Muscle of arm (tissue), 1 donor: ENCODE measurements at regions not wholly inside any gene's neighbourhood (a gene's known extent, or its start where the extent isn't known, plus 50 kb on each side); places are given as distances from the start of the nearest gene placed in this dataset.
A peak's percentile ranks its signal among the peaks of the same experiment; 100 is the strongest.

Experiments
- DNase-seq: peaks from one replicate; pipeline ENCODE4 v3.0.0-alpha.2; 2013

DNA sequence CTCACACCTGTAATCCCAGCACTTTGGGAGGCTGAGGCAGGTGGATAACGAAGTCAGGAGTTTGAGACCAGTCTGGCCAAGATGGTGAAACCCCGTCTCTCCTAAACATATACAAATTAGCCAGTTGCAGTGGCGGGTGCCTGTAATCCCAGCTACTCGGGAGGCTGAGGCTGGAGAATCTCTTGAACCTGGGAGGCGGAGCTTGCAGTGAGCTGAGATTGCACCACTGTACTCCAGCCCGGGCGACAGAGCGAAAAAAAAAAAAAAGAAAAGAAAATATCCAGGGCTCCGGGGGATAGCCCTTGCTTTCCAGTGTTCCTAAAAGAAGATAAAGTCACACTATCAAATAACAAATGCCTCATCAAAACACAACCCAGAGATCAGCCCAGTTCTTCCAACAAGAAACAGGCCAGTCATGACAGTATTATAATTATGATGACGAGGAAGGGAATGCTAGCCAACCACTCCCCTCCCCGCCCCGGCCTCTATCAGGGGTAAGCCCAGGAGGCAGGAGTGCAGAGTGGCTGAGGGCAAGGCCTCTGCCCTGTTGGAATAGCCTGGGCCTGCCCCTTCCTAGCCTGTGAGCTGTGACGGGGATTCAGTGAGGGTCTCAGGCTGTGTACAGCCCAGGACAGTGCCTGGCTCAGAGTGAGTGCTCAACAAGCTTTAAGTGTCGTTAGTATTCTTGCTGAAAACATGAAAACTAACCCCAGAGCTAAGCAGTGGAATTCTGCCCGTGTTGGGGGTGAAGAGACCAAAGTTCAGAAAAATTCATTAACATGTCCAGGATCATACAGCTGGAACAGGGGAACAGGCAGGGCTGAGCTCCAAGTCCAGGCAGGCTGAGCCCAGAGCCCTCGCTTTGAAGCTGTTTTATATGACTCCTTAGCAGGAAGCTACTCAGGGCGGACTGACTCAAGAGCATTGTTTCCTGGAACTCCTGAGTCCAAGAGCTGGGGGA is 54.3 kb downstream of the FAM241B start:
- peak; percentile 68 for DNase-seq

DNA sequence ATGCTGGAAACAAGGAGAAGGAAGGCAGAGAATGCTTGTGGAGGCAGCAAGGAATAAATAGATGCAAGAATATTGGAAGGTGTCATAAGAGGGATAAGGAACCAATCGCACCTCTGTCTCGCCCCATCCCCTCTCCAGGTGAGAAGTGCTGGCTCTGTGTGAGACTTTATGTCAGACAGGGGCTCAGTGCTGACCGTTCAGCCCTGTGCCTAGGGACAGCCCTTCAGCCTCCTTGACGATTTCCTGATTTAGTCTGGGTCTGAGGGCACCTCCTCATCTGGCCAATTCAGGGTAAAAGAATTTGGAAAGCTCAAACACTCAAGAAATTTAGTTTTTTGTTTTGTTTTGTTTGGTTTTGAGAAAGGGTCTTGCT is 54.9 kb downstream of the FAM241B start:
- DNase-seq, result no peak

GRCh38 chr10:69685426-69685801 is 55.4 kb downstream of the FAM241B start:
- no peak for DNase-seq

GRCh38 chr10:69685802-69686585 is 55.9 kb downstream of the FAM241B start:
- DNase-seq, result peak; percentile 61

GRCh38 chr10:69686866-69687265 is 56.8 kb downstream of the FAM241B start:
- DNase-seq, result no peak

- no peak for DNase-seq
Measured at GRCh38 chr10:69687426-69687825, 57.4 kb downstream of the FAM241B start.

DNA sequence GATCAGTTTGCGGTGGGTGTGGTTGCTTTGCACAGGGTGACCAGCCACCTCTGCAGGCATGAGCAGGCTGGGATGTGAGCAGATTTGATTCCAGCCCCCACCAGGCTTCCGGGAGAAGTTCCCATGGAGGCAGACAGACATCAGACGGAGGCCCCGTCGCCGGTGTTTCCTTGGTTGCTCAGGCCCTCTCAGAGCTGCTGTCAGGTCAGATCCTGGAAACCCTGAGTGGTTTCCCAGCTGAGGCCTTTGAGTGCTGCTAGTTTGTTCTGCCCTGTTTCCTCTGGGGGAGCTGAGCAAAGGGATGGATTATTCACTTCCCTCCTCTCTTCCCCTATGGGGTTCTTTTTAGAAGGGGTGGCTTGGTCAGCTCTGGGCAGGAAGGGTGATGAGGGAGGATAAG is 62.2 kb downstream of the FAM241B start:
- DNase-seq, result no peak

GRCh38 chr10:69692891-69693290 is 62.8 kb downstream of the FAM241B start:
- DNase-seq, result no peak

DNA sequence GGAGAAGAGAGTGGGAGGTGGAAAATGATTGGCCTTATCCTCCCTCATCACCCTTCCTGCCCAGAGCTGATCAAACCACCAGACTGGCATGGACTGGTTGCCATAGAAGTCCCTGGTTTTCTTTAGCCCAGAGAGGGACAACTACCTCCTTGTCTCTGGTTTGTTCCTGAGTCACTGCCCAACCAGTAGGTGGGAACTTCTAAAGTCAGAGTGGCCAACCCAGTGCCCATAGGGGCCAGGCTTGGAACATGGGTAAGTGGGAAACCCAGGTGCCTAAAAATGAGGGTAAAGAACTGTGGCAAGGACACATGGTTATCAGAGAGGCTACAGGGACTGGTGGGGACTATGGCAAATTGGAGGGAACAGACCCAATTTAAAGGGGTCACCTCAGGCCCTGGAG is 63.8 kb downstream of the FAM241B start:
- no peak for DNase-seq

DNA sequence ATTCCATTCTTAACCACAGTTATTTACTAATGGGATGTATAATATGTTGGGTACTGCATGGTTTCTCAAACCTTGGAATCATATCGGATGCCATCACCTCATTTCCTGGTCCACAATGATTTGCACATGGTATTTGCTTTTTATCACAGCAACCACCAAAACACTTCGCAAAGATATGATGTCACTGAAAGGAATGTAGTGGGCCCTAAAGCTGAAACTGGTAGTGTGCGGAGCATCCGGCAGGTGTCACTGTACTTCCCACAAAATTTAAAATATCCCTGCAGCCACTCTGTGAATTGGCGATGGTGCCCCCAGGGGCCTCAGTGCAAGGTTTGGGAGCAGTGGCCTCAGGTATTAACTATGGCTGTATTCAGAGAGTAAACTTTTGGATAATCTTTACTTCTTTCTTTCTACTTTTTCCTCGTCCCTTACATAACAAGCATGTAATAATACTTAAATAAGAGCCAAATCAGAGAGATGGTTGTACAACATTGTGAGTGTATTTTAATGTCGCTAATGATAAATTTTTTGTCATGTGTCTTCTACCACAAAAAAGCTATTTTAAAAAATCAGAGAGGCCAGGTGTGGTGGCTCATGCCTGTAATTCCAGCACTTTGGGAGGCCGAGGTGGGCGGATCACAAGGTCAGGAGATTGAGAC is 66.2 kb downstream of the FAM241B start:
- DNase-seq, result no peak

GRCh38 chr10:69697006-69697405 is 67.0 kb downstream of the FAM241B start:
- no peak for DNase-seq

- DNase-seq, result no peak
Measured at GRCh38 chr10:69703256-69703655, 73.2 kb downstream of the FAM241B start.

DNA sequence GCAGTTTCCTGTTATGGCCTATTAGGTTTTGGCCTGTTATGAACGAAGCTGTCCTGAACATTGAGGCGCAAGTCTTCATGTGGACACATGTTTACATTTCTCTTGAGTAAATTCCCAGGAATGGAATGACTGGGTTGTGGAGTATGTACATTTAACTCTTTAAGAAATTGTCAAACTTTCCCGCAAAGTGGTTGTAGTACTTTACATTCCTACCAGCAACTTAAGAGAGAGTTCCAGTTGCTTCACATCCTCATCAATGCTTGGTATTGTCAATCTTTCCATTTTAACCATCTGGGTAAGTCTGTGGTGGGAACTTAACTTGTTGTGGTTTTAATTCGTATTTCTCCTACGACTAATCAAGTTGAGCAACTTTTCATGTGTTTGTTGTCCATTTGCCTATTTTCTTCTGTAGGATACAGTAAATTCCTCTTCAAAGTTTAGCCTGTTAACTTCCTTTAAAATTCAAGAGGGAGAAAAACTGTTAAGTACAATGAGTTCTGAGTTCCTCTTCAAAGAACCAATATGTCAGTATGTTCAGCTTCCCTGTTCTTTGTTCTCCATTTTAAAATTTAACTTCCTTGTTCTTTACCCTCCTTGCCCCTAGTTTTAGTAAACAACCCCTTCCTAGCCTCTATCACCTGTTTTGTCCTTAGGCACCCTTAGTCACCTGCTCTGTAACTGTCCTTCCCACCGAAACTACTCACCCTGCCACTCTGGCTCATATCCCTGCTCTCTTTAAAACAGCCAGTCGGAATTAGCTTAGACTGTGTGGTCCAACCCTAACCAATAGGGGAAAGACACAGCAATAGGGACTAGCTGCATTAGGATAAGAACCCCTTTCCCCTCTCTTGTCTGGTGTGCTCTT is 74.0 kb downstream of the FAM241B start:
- no peak for DNase-seq

DNA sequence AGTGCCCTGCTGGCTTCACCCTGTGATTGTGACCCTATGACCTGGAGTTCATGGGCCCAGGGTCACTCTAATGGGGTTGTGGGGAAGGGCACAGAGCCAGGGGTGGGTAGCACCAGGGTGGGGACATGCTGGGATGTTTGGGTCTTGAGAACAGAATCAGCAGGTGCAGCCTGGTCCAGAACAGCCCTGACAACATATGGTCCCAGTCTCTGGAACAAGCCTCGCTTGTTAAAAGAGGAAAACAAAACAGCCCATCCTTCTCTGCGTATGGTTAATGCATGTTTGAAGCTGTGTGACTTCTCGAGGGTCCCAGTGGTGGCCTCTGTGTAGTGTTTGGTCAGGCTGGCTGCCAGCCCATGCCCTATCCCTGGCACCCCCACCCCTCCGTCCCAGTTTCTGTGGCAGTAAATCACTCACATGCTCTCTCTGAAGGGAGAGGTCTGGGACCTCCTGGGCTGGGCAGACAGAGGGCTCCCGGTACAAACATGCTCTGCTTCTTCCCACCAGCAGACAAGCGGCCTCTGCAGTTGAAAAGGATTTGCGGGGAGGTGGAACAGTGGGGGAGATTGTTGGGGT is 79.4 kb downstream of the FAM241B start:
- no peak for DNase-seq

- DNase-seq, result no peak
Measured at GRCh38 chr10:69710008-69710888, 80.2 kb downstream of the FAM241B start.

DNA sequence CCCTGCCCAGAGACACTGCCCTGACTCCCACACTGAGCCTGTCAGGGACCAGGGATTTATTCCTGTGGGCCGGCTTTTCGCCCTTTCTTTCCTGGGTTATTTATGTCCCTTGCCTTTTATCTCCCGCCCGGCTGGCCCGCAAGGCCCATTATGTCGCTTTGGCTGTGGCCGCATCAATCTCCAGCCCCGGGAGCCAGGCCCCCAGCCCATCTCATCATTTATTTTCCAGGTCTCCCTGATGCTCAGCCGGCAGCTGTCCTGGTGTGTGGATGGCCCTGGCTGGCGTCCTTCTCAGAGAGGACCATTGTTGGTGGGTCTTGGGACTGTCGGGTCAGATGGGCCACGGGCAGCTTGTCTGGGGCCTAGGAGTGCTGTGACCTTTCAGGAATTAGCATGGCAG is 82.3 kb downstream of the FAM241B start:
- no peak for DNase-seq

- no peak for DNase-seq
Measured at GRCh38 chr10:69714572-69714971, 84.5 kb downstream of the FAM241B start.

DNA sequence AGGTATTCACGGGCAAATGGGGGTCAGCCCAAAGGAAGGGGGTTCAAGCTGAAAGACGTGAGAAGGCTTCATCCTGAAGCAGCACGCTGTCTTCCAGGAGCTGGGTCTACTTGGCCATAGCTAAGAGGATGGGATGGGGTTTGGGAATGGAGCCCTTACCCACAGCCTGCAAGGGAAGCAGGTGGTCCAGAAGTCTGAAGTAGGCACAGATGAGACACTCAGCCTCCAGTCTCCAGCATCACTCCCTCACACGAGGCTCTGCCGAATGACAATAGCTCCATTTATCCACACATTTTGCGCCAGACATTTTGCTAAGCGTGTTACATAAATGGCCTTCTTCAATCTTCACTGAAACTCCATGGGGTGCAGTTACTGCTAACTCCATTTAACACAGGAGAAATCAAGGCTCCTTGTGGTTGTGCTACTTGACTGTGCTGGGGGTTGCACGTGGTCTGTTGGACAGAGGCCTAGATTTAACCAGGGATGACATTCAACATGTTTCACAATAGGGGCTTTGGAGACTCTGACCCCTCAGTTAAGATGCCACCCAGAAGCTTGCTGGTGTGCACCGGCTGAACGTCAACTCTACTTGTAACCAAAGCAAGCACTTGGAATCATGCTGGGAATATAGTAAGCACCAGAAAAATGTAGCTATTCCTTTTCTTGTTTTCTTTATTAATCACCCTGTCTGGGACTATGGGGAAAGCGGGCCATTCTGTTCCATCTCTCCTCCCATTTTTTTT is 85.3 kb downstream of the FAM241B start:
- DNase-seq, result no peak

- no peak for DNase-seq
Measured at GRCh38 chr10:69715899-69716606, 85.7 kb upstream of the COL13A1 start.
